Stimulated activated CD4-positive, alpha-beta T cell treated with anti-CD3 and anti-CD28 coated beads, Interleukin-4, amount 100 ng/mL, for 1 hour (primary cell): ENCODE measurements at regions not wholly inside any gene's neighbourhood (a gene's known extent, or its start where the extent isn't known, plus 50 kb on each side); places are given as distances from the start of the nearest gene placed in this dataset.

Source experiments
- DNase-seq: peaks from one replicate; pipeline ENCODE4 v3.0.0-alpha.2; 2020

- no peak for DNase-seq
Observed at GRCh38 chr2:234763002-234763873, 188.6 kb upstream of the SH3BP4 start.

DNA sequence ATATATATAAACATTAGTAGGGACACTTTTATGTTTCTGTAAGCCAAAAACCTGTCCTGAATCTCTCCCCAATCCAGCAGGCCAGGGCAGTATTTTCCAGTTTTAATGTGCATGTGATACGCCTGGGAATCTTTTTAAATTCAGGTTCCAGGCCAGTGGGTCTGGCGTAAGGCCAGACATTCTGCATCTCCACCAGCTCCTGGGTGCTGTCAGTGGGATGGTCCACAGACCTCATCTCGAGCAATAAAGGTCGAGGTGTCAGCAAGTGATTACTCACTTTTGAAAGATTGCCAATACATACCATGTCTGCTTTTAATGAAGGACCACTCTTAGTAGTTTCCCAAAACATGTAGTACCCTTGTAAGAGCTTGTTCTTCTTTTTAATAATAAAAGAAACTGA, 189.9 kb upstream of the SH3BP4 start:
- no peak for DNase-seq

DNA sequence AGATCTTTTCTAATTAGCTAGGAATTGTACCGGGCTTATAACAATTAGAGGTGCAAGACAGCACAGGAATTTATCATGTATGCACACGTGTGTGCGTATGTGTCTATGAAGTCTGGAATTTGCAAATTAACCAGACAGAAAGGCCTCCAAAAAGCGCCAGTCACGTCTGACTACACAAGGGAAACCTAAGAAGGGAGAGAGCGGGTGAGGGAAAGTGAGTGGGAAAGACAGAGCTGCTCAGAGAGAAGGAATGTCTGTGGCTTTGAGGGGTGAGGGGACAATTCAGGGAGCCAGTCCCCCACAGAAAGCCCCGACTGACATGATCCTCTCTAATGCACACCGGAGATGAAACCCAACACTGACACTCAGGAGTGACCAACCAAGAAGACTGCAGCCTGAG, 197.7 kb upstream of the SH3BP4 start:
- DNase-seq = no peak

- DNase-seq = no peak
Observed at GRCh38 chr2:234753701-234754100, 198.1 kb upstream of the SH3BP4 start.

- no peak for DNase-seq
Observed at GRCh38 chr2:234752966-234753365, 198.9 kb upstream of the SH3BP4 start.

DNA sequence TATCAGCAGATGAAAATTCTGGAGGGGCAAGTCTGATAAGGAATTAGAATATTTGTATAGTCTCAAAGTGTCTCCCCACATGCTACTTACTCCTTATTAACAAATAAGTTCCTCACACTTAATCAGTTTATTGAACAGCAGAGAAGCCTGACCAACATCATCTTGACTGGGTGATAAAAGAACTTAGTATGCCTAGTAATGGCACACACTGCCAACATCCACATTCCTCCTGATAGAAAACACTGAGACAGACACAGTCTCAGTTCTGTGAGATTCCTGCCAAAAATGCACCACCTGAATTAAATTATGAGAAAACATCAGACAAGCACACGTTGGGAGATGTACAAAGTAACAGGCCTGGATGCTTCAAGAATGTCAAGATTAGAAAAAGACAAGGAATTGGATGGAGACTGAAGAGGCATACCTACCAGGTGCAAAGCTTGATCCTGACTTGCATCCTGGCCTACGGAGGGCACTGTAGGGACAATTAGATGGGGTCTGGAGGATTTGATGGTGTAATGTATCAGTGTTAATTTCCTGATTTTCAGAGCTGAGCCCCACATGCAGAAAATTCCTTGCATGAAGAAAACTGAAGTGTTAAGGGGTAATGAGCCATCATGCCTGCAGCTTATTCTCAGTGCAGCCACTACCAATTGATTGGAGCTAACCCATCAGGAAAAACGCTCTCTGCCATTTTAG, 200.4 kb upstream of the SH3BP4 start:
- DNase-seq = no peak

GRCh38 chr2:234747833-234748559, 203.8 kb upstream of the SH3BP4 start:
- no peak for DNase-seq

DNA sequence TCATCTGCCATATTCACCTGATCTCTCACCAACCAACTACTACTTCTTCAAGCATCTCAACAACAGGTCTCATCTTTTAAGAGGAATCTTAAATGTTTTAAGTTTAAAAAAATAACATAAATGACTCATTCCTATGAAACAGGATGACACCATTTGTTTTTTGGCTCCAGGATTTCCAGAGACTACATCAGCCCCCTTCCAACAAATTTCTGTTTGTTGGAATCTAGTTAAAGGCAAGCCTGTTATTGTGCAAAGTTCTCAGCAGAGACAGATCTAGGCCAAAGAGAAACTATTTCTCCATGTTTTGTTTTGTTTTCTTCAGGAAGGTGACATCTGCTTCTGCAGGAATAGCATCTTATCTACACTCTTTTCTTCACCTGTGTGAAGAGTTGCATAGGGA, 204.8 kb upstream of the SH3BP4 start:
- DNase-seq = no peak

- DNase-seq = no peak
Observed at GRCh38 chr2:234745347-234745746, 206.5 kb upstream of the SH3BP4 start.

GRCh38 chr2:234741976-234742375, 209.8 kb upstream of the SH3BP4 start:
- DNase-seq = no peak

GRCh38 chr2:234739061-234739460, 212.8 kb upstream of the SH3BP4 start:
- no peak for DNase-seq

GRCh38 chr2:234735829-234736228, 216.0 kb upstream of the SH3BP4 start:
- DNase-seq = no peak

GRCh38 chr2:234733795-234734600, 217.8 kb upstream of the SH3BP4 start:
- no peak for DNase-seq

- no peak for DNase-seq
Observed at GRCh38 chr2:234733093-234733489, 218.7 kb upstream of the SH3BP4 start.

DNA sequence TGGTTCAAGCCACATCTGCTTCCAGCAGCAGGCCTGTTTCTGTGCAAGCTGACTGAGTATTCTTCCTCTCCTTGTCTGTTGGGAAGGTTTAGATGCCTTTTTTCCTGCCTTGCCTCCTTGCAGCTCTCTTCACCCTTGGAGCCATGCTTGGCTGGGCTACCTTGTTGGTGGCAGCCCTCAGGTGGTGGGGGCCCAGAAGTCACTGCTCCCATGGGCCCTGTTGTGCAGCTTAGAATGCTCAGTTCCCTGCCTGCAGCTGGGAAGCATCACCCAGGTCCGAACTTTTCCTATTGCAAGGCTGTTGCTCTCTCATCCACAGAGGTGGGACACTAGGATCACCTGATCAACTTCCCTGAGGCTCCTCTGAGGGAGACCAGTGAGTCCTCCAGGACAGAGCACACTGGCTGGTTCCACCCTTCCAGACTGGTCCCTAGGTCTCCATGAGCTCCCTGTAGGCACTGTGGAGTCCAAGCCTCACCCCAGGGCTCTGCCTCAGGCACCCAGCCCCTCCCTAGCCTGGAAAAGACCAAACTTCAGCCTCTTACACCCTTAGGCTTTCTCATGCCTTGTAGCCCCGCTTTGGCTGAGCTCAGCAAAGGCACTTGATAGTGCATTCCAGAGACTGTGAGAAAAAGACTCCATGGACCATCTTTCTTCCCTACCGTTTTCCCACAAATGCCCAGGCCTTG, 219.3 kb upstream of the SH3BP4 start:
- DNase-seq = no peak

DNA sequence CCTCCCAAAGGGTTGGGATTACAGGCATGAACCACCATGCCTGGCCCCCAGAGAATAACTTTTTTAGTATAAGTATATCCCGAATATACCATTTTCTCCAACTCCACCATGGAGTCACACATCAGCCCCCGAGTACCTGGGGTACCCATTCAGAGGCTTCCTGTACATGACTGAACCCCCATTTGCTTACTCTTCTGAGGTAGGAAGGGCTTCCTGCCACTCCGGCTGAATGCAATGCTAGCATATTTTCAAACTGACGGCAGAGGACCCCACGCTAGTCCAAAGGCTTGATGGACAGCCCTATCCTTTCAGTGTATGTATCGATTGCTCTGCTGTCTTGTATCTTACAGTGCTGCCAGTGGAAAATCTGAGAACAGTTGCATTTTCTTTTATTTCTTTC, 220.6 kb upstream of the SH3BP4 start:
- no peak for DNase-seq

- no peak for DNase-seq
Observed at GRCh38 chr2:234730066-234730640, 221.7 kb upstream of the SH3BP4 start.

DNA sequence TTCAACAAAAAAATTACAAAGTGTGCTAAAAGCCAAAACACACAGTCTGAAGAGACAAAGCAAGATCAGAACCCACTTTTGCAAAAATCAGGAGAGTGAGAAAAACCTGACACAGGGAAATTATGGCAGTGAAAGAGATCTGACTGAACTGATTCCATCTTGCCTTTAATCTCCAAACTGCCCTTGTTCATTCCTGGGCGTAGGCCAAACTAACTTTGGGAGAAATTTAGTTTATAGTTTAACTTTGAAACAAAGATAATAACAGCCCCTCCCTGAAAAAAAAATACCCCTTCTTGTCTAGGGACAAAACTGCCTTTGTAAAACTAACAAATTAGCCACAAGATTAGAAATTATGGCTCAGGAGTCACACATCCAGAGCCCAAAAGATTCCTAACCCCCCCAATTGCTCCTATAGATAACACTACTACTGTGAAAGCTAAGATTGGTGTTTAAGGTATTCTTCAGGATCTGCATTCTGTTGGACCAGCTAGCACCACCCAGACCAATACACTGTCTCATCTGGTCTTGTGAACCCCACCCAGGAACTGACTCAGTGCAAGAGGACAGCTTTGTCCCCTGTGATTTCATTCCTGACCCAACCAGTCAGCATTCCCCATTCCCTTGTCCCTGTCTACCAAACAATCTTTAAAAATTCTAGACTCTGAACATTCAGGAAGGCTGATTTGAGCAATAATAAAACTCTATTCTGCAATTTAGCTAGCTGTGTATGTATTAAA, 226.1 kb upstream of the SH3BP4 start:
- no peak for DNase-seq

DNA sequence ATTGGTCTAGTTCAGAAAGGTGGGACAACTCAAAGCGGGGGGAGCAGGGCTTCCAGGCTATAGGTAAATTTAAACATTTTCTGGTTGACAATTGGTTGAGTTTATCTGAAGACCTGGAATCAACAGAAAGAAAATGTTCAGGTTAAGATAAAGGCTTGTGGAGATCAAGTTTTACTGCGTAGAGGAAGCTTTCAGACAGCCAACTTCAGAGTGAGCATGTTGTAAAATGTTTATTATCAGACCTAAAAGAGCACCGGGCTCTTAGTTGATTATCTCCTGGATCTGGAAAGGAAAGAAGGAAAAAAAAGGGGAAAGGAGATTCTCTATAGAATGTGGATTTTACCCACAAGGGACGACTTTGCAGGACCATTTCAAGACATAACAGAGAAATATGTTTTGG, 227.0 kb upstream of the SH3BP4 start:
- DNase-seq = no peak

DNA sequence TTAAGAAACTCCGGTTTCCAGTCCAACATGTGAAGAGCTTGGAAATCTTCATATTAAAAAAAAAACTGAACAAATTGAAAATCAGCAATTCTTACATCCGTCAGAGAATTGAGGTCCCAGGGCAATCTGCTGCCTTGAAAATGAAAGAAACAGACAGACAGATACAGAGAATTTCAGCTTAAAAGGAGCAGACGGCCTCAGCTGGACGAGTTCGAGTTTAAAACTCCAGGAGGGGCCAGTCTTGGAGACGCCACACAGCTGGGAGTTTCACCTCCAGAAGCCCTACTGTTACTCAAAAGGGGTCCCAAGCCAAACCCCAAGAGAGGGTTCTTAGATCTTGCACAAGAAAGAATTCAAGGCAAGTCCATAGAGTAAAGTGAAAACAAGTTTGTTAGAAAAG, 226.5 kb upstream of the ARL4C start:
- no peak for DNase-seq

DNA sequence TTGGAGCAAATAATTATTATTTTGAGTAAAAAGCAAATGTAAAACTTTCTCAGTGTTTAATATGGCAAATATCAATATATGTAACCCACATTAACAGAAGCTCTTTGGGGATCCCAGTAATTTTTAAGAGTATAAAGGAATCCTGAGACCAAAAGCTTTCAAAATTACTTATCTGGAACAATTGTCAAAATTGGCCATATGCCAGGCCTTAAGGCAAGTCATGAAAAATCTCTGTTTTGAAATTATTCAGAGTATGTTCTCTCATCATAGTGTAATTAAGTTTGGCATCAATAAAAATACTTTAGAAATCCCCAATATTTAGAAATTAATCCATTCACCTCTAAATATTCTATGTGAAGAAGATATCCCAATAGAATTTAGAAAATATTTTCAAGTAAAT, 225.3 kb upstream of the ARL4C start:
- DNase-seq = no peak
